CD4-positive, alpha-beta T cell treated with Interferon alpha-2 for 1 hour (primary cell): ENCODE measurements at regions not wholly inside any gene's neighbourhood (a gene's known extent, or its start where the extent isn't known, plus 50 kb on each side); places are given as distances from the start of the nearest gene placed in this dataset.
A peak's percentile ranks its signal among the peaks of the same experiment; 100 is the strongest.
"Not testable (repeated sequence)": the region's sequence is repeated elsewhere in the genome, so short reads cannot be mapped to it uniquely, and the experiment has no call there.

ENCODE experiments used
- DNase-seq, 2 donors: peaks; one replicate each; pipeline ENCODE4 v3.0.0-alpha.2; 2020 to 2022

- no peak for DNase-seq
These were observed 84.7 kb upstream of the SIRPA start for GRCh38 chr20:1810572-1810925.

GRCh38 chr20:1809611-1810510 is 85.3 kb upstream of the SIRPA start:
- no peak for DNase-seq

- DNase-seq, result no peak
These were observed 86.1 kb upstream of the SIRPA start for GRCh38 chr20:1809131-1809572.

GRCh38 chr20:1808101-1808500 is 87.1 kb upstream of the SIRPA start:
- no peak for DNase-seq

- DNase-seq, result no peak
These were observed 87.8 kb upstream of the SIRPA start for GRCh38 chr20:1807394-1807793.

GRCh38 chr20:1806456-1806855 is 88.8 kb upstream of the SIRPA start:
- no peak for DNase-seq

GRCh38 chr20:1805816-1806215 is 89.4 kb upstream of the SIRPA start:
- DNase-seq, result no peak

GRCh38 chr20:1805161-1805581 is 90.0 kb upstream of the SIRPA start:
- no peak for DNase-seq

GRCh38 chr20:1804554-1804956 is 90.7 kb upstream of the SIRPA start:
- no peak for DNase-seq

GRCh38 chr20:1803932-1804501 is 91.2 kb upstream of the SIRPA start:
- no peak for DNase-seq

- peak; percentile 20 to 75 for DNase-seq
These were observed 91.9 kb upstream of the SIRPA start for GRCh38 chr20:1803061-1803931.

- DNase-seq, result peak in 1 of 2 donors; percentile 65
These were observed 92.7 kb upstream of the SIRPA start for GRCh38 chr20:1802385-1803060.

GRCh38 chr20:1801929-1802306 is 93.3 kb upstream of the SIRPA start:
- no peak for DNase-seq

GRCh38 chr20:1801225-1801928 is 93.8 kb upstream of the SIRPA start:
- DNase-seq, result no peak

GRCh38 chr20:1800777-1801176 is 94.4 kb upstream of the SIRPA start:
- DNase-seq, result no peak

- DNase-seq, result no peak
These were observed 95.0 kb upstream of the SIRPA start for GRCh38 chr20:1800180-1800579.

- DNase-seq, result not testable (repeated sequence)
These were observed 95.5 kb upstream of the SIRPA start for GRCh38 chr20:1799746-1800145.

GRCh38 chr20:1798982-1799381 is 96.2 kb upstream of the SIRPA start:
- DNase-seq, result no peak

GRCh38 chr20:1793821-1794220 is 101.4 kb upstream of the SIRPA start:
- DNase-seq, result no peak

GRCh38 chr20:1792274-1792673 is 102.9 kb upstream of the SIRPA start:
- no peak for DNase-seq

- no peak for DNase-seq
These were observed 104.8 kb upstream of the SIRPA start for GRCh38 chr20:1790386-1790785.

GRCh38 chr20:1788044-1788443 is 107.2 kb upstream of the SIRPA start:
- no peak for DNase-seq
